ENCODE measurements at regions not wholly inside any gene's neighbourhood (a gene's known extent, or its start where the extent isn't known, plus 50 kb on each side); places are given as distances from the start of the nearest gene placed in this dataset.

DNA sequence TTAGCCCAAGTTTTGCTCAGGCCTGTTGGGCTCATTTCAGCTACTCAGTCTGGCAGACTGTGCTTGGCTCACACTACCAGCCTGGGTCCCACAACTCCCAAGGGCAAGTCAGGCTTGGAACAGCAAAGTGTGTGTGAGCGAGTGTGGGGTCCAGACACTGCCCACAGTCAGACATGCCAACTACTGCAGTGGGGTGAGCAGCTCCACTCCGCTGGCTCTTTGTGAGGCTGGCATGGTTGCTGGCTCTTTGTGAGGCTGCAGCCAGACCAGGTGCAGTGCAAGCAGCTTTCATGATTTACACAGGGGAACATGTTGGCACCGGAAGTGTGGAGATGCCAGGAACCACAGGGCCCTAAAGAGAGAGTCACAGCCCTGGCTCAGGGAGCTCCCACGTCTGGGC, 606.7 kb upstream of the FAM174A start:
- no peak for DNase-seq (ENCODE audit: extremely low read depth in 1 of 2, low read depth in 1 of 2)

DNA sequence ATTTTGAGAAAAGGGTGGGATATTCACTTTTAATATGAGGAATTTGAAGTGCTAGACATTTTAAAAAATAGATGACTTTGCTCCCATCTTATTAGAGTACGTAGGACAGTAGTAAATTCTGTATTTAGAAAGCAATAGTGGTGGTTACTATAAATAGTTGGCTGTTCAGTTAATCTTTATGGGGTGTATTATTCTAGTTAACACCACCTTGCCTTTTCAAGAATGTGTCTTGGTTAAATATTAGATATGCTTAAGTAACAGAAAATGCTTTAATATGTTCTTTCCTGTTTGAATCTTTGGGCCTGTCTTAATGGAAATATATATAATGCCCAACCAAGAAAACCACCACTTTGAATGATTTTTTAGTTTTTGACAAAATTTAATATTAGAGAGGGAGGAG, 608.7 kb upstream of the FAM174A start:
- no peak for DNase-seq (ENCODE audit: extremely low read depth in 1 of 2, low read depth in 1 of 2)

DNA sequence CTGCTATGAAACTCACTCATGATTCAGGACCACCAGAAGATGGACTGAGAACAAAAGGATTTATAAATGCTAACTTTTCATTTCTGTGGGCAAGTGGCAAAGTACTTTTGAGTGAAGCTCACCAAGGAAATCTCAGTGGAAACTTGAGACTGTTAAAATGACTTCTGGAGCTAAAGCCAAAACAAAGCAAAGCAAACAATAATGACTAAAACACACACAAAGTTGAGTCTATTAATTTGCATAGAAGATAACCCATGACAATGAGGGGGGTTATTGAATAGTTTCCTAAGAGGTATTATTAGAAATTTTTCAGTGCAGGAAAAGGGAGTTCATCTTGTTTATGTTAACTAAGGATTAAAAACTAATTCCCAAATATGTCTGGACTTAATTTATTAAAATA, 612.8 kb upstream of the FAM174A start:
- DNase-seq (ENCODE audit: extremely low read depth in 1 of 2, low read depth in 1 of 2), result no peak

DNA sequence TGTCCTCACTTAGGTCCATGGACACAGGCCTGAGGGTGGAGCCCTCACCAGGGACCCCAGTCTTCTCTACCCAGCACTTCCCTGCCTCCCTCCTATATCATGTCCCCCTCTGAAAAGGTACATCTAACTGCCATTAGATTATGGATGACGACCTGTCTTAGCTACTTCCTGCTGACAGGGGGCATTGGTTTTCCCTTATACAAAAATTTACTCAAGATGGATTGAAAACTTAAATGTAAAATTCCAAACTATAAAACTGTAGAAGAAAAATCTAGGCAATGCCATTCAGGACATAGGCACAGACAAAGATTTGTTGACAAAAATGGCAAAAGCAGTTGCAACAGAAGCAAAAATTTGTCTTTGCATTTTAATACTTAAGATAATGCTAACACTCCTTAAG, 623.2 kb upstream of the FAM174A start:
- DNase-seq (ENCODE audit: extremely low read depth in 1 of 2, low read depth in 1 of 2), result no peak

DNA sequence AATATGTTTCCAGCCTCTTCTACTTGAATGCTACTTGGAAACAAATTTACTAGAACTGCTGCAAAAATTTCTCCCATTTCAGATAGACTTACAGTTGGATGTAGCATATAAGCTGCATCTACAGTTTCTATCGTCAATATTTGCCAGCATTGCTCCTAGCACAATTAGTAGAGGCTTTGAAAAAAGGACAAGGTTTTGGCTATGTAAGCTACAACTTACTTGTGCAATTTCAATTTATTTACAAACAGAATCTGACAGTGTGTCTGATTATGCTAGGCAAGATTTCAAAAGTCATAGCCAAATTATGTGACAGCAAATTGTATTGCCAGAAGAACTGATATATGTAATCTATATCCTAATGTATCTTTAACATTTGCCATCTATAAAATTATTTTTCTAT, 628.4 kb upstream of the FAM174A start:
- DNase-seq (ENCODE audit: extremely low read depth in 1 of 2, low read depth in 1 of 2), result no peak

DNA sequence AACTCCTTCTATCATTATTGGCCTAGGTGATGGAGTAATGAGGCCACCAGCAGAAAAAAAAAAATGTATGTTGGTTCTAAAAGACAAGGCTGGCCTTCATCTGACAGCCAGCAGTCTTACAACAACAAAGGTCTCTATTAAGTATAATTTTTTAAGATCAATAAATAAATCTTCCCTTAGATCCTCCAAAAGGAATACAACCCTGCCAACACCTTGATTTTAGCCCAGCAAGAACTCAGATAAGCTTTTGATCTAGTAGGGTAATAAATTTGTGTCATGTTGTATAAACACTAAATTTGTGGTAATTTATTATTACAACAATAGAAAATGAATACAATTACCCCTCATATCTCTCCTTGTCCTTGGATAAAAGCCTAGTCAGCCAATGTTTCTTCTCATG, 633.2 kb upstream of the FAM174A start:
- no peak for DNase-seq (ENCODE audit: extremely low read depth in 1 of 2, low read depth in 1 of 2)

DNA sequence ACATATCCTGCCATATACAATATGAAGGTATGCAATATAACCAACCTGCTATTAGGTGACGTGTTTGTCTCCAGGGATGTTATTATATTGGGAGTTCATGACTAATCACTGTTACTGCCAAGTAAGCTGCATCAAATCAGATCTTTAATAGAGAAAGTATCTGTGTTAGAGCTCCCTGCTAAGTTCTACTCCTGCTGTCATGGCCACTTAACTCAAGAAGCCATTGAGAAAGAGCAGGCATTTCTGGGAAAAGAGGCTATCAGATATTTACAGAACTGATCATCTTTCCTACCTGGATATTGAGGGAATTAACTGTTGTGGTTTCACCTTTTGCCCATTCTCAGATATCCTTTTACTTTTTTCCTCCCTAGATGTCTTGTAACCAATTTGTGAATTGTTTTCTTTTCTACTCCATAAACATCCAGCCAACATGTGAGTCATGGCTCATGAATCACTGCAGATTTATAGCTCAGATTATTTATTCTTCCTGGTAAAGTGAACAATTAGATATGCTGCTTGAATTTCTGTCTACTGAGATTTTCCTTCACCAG, 634.8 kb upstream of the FAM174A start:
- no peak for DNase-seq (ENCODE audit: extremely low read depth in 1 of 2, low read depth in 1 of 2)

DNA sequence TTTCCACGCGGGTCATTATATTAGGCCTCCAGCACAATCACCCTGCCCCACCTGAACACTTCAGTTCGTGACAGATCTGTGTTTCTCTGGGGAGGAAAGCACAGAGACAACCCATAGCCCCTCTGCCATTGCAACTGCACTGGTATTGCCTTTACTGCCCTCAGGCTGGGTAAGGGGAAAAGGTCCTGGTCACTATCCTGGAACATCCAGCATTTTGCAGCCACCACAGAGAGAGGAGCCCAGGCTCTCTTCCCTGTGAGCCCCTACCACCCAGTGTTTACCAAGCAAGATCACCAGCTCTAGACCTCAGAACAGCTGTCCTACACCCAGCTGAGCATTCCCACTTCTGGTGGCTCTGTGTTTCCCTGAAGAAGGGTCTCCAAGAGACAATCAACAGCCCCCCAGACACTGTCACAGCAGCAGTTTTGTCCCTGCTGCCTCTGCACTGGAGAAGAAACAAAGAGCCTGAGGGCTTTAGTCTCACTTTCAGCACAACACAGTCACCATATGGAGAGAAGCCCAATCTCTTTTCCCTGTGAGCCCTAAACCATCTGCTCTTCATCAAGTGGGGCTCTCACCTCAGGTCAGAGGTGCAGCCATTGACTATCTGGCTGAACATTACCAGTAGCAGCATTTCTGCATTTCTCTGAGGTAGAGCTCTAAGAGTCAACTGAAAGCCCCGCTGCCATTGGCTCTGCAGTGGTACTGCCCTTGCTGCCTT, 655.2 kb upstream of the FAM174A start:
- no peak for DNase-seq (ENCODE audit: extremely low read depth in 1 of 2, low read depth in 1 of 2)

DNA sequence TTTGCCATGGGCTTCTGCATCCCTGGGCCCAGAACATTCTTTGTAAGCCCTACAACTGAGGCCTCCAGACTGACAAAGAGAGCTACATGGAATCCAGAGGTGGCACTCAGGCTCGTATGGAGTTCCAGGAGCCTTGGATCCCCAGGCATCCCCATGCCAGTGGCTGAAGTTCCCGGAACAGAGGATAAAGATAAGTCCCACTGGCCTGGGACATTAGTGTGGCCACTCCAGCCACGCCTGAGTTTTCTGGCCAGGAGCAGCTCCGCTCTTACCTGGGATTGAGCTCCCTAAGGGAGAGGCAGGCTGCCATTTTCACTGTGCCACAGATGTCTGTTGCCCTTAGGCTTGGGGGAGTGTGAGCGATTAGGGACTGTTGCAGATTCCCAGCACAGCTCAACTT, 656.3 kb upstream of the FAM174A start:
- DNase-seq (ENCODE audit: extremely low read depth in 1 of 2, low read depth in 1 of 2), result no peak

DNA sequence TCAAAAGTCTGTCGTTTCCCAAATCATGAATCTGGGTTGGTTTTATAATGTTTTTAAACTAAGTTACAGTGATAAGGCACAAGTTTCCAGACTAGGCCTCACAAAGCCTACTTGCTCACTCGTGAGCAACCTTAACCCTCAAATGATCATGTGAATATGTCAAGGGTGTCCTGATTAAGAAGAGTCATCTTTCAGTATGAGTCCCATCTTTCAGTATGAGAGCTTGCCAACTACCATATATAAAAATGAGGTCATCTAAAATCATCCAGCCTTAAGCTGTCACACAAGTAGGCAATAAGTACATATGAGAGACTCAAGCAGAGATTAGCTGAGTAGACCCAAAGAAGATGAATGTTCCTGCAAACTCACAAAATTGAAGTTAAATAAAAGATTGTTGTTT, 668.4 kb upstream of the FAM174A start:
- no peak for DNase-seq (ENCODE audit: extremely low read depth in 1 of 2, low read depth in 1 of 2)

DNA sequence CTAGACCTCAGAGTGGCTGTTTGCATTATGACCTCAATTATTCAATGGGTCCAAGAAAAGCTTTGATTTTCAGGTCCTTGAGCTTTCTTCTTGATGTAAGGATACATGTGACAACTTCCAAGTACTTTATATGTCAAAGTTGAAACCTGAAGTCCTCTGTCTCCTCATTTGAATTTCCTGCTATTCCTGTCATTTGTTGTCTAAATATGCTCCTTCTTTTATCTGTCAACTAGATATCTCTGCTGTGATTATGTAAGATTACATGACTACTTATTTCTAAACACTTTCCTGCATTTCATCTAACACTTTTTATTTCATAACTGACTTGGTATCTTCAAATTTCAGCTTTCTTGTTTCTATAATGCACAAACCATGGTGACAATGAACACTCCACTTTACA, 670.0 kb upstream of the FAM174A start:
- DNase-seq (ENCODE audit: extremely low read depth in 1 of 2, low read depth in 1 of 2), result no peak

DNA sequence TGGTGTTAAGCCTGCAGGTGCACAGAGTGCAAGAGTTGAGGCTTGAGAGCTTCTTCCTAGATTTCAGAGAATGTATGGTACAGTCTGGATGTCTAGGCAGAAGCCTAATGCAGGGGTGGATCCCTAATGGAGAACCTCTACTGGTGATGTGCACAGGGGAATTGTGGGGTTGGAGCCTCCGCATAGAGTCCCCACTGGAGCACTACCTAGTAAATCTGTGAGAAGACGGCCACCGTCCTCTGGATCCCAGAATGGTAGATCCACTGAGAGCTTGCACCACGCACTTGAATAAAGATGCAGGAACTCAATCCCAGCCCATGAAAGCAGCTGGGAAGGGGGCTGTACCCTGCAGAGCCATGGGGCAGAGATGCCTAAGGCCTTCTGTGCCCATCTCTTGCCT, 699.4 kb upstream of the FAM174A start:
- no peak for DNase-seq (ENCODE audit: extremely low read depth in 1 of 2, low read depth in 1 of 2)

DNA sequence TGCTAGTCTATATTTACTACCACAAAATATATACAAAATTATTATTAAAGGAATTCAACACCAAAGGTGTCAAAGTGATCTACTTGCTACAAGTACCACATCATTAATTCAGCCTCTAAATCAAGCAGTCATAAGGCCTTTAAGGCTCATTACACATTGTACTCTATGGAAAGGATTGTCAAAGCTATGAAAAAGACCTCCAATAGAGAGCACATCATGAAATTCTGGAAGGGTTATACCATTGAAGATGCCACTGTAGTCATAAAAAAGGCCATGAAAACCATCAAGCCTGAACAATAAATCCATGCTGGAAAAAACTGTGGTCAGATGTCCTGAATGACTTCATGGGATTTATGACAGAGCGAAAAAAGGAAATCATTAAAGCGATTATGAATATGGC, 708.0 kb upstream of the FAM174A start:
- DNase-seq (ENCODE audit: extremely low read depth in 1 of 2, low read depth in 1 of 2), result no peak

DNA sequence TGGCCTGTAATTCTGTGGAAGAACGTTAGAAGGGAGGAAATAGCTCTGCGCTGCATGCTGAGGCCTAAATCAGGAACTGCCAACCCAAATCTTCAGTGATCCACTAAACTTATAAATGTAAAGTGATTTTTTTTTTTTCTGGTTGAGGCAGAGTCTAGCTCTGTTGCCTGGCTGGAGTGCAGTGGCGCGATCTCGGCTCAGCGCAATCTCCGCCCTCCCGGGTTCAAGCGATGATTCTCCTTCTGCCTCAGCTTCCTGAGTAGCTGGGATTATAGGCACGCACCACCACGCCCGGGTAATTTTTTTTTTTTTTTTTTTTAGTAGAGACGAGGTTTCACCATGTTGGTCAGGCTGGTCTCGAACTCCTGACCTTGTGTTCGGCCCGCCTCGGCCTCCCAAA, 717.4 kb upstream of the FAM174A start:
- no peak for DNase-seq (ENCODE audit: extremely low read depth in 1 of 2, low read depth in 1 of 2)

DNA sequence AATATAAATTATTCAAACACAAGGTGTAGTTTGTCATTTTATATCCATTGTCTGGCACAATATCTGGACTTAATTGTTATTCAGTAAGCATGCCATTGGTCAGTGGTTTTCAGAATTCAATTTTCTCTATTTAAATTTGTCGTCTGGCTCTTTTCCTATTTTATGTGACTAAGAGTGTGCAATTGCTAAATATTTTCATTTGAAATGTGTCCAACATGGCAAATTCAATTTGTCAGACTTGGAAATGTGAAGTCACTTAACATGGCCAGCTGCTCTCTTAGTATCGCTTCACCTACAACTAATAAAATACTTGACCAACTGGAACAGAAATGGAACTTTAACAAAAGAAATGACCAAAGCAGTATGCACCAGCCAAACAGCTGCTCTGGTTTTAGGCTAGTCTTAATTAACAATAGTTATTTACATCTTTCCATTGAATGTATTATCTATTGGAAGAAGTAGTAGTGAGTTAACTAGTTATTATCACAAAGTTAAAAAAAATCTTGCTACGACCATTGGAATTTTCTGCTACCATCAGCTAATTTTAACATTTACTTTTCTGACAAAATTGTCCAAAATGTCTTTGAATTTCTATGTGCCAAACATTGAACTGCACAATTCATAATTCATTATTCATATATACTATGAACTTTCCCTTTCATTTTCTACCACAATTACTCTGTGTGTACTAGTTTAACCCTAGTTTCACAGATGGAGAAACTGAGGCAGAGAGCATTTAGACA, 720.7 kb upstream of the FAM174A start:
- DNase-seq (ENCODE audit: extremely low read depth in 1 of 2, low read depth in 1 of 2), result no peak

DNA sequence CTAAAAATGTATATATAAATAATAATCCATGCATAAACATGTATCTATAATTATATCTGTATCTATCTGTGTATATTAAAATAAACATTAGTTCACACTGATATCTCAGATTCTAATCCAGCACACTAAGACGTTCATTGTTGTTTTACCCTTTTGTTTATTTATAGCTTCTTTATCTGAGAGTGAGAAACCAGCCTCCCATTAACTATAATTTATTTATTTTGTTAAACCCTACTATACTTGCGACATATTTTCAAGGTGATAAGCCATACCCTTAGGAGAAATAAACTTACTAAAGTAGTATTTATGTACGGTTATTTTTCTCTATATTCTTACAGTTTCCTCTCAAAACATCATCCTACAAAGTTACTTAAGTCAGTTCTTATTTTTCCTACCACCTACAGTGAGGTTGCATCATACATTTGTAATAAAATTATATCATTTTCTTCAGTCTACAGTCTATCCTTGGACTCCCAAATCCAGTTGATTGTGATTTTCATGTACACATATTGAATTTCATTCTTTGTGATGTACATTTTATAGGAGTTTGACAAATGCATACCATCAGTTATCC, 726.4 kb upstream of the FAM174A start:
- no peak for DNase-seq (ENCODE audit: extremely low read depth in 1 of 2, low read depth in 1 of 2)

DNA sequence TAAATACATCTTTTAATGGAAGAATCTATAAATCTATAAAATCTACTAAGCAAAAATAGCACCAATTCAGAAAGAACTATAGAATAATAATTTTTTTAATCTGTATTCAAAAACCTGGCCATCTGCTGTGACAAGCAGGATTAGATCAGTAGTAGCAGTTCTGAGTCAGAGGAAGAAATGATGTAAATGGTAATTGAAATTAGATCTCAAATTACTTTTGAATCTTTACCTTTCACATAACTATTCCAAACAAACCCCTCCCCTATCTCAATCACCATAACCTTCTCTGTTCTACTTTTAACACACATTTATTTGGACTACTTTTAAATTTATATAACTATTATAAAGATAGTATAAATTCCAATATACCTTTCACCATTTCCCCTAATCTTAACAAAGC, 727.8 kb upstream of the FAM174A start:
- no peak for DNase-seq (ENCODE audit: extremely low read depth in 1 of 2, low read depth in 1 of 2)

DNA sequence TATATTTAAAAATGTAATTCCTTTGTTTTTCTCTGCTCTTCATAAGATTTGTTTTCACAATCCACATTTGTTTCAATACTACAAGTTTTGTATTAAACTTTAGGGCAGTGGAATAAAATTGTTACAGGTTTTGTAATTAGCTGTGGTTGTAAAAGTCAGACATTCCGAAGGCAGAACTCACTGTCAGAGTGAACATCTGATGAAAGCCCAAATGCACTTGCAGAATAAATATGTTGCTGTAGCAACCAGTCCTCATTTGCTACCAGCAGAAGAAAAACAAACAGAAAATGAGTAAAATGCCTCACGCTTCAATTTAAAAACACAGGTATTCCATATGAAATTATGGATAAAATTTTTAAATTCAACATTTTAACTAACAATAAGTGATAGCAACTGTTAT, 740.1 kb upstream of the FAM174A start:
- DNase-seq (ENCODE audit: extremely low read depth in 1 of 2, low read depth in 1 of 2), result no peak

DNA sequence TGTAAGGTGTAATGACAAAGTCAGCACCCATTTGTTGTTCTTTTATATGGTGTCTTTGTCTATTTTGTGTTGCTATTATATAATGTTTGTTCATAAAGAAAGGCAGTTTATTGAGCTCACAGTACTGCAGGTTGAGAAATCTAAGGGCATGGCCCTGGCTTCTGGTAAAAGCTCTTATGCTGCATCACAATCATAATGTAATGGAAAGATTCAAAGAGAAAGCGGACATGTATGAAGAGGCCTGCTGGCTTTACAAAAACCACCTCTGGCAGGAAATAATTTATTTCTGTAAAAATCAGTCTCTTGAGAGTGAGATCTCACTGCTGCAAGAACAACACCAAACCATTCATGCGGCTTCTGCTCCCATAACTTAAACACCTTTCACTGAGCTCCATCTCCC, 746.7 kb upstream of the FAM174A start:
- no peak for DNase-seq (ENCODE audit: extremely low read depth in 1 of 2, low read depth in 1 of 2)

DNA sequence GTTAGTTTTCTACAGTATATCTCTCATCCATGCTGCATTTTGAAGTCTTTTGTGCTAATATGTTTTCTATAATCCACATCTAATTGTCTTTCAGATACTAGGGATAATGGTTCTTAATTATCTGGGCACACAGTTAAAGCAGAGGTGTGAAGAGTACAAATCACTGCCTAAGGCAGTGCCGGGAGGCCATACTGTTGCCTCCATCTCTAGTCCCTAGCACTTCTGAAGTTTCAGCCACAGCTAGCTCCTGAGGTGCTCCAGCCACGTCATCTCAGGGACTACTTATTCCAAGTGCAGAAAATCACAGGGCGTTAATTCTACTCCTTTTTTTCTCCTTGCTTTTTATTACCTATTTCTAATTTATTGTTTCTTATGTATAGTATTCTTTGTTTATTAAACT, 760.0 kb upstream of the FAM174A start:
- DNase-seq (ENCODE audit: extremely low read depth in 1 of 2, low read depth in 1 of 2), result no peak

DNA sequence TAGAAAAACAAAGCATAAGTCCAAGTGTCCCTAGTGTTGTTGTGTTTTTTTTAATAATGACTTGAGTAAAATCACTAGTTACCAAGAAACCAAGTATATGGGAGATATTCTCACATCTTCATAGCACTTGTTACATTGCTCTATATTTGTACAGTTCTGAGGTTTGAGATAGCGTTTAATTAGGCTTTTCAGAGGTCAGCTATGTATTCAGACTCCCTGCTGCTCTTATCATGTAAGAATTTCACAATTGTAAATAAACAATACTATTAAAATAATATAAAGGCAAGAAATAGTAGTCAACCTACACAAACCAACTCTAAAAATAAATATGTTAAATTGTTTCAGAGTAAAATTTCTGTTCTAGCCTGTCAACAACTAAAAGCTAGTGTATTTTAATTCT, 761.9 kb upstream of the FAM174A start:
- DNase-seq (ENCODE audit: extremely low read depth in 1 of 2, low read depth in 1 of 2), result no peak

DNA sequence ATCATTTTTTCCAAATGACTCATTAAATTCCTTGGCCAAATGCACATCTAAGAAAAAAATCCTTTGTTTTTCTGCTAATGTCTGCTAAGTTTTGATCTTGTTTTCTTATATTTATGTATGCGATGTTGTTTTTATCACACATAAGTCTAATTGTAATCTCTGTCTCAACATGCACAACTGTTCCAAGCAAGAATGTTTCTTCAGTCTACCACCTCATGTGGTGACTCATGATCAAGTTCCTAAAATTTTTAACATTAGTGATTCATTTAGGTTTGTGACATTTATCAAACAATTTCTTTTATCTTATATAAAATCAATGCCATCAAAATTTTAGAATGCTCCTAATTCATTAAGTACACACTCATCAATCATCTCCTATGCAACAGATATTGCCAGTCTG, 763.9 kb upstream of the FAM174A start:
- no peak for DNase-seq (ENCODE audit: extremely low read depth in 1 of 2, low read depth in 1 of 2)
